HepG2 (cell line): ENCODE measurements at regions not wholly inside any gene's neighbourhood (a gene's known extent, or its start where the extent isn't known, plus 50 kb on each side); places are given as distances from the start of the nearest gene placed in this dataset.
A peak's percentile ranks its signal among the peaks of the same experiment; 100 is the strongest.

Source experiments
- ATAC-seq: fragments of 200-7000 bp; cut with Tn5 transposase; 3 replicates; pipeline ENCODE4 v1.9.1; 2020; ENCODE audit warnings: mild to moderate bottlenecking, moderate library complexity
- BruUV-seq: library from RNA; stranded (reverse); fragments of 400-500 nt; replicated peaks from 2 replicates; lab custom pipeline; 2021; lab: Mats Ljungman, UMichigan
- CTCF ChIA-PET: fragments of 300-600 bp; formaldehyde crosslinking; extraction: SDS; loops from one replicate; lab custom pipeline; 2021; ENCODE audit warnings: low total read pairs, inconsistent platforms, low intra/inter-chr PET ratio; lab: Yijun Ruan, JAX
- POLR2A ChIA-PET: fragments of 350-600 bp; sonication (Branson Sonifier 250); formaldehyde crosslinking; loops from one replicate; lab custom pipeline; 2020; ENCODE audit warnings: antibody characterized with exemption, inconsistent platforms; lab: Yijun Ruan, JAX
- DNase-seq: peaks from one replicate; pipeline ENCODE4 v3.0.0-alpha.2; 2015; ENCODE audit warnings: low spot score
- FAIRE-seq: peaks from 3 replicates; lab custom pipeline; 2011; peaks lifted over from hg19 to GRCh38; lab: Jason Lieb, UNC
- H2AFZ ChIP-seq: one replicate; pipeline ENCODE4 v1.6.1; 2011; ENCODE audit warnings: low read length, inconsistent platforms
- H3K27ac ChIP-seq: fragments of 300-600 bp; 3 replicates; pipeline ENCODE4 v1.8.0; 2011; ENCODE audit warnings: mixed run types, mild to moderate bottlenecking, mixed read lengths, low read length, inconsistent platforms; ENCODE audit not compliant: insufficient read depth; ENCODE audit errors: extremely low read length
- H3K27me3 ChIP-seq, 2 experiments: fragments of 200-600 bp in 1 of 2; 2 replicates in 1 of 2; 3 replicates in 1 of 2; pipeline versions ENCODE4 v1.6.0 to v1.8.0; 2011; ENCODE audit warnings: low read length in 2 of 2, mild to moderate bottlenecking in 2 of 2, moderate library complexity in 2 of 2, inconsistent platforms in 1 of 2; ENCODE audit not compliant: insufficient read depth in 2 of 2, control insufficient read depth in 1 of 2
- H3K36me3 ChIP-seq, 2 experiments: fragments of 200-600 bp in 1 of 2; replicated peaks in 1 of 2; 2 replicates in 1 of 2; 3 replicates in 1 of 2; pipeline versions ENCODE4 v1.5.1 to v1.8.0; 2011; ENCODE audit warnings: low read length in 2 of 2, inconsistent platforms in 1 of 2; ENCODE audit not compliant: insufficient read depth in 2 of 2, control insufficient read depth in 1 of 2
- H3K4me1 ChIP-seq: 2 replicates; pipeline ENCODE4 v1.5.1; 2012; ENCODE audit warnings: low read length, inconsistent platforms; ENCODE audit not compliant: insufficient read depth
- H3K4me2 ChIP-seq: 2 replicates; pipeline ENCODE4 v1.6.0; 2011; ENCODE audit warnings: low read depth, low read length, inconsistent platforms
- H3K4me3 ChIP-seq, 3 experiments: fragments of 200-600 bp in 1 of 3; sonication (generic), shearing (Covaris generic) in 1 of 3; replicated peaks in 1 of 3; 2 replicates each; pipeline ENCODE4 v1.5.1; 2011 to 2016; ENCODE audit warnings: low read length in 3 of 3, inconsistent platforms in 2 of 3, low read depth in 2 of 3, mild to moderate bottlenecking in 2 of 3, control low read depth in 1 of 3, mixed read lengths in 1 of 3; ENCODE audit not compliant: insufficient read depth in 1 of 3
- H3K79me2 ChIP-seq: one replicate; pipeline ENCODE4 v1.6.1; 2011; ENCODE audit warnings: low read length, inconsistent platforms; ENCODE audit not compliant: insufficient read depth
- H3K9ac ChIP-seq: 2 replicates; pipeline ENCODE4 v1.6.0; 2011; ENCODE audit warnings: mild to moderate bottlenecking, low read depth, low read length, inconsistent platforms; ENCODE audit not compliant: insufficient read depth
- H3K9me3 ChIP-seq: 2 replicates; pipeline ENCODE4 v1.5.1; 2012; ENCODE audit warnings: mild to moderate bottlenecking, low read length
- H4K20me1 ChIP-seq: 2 replicates; pipeline ENCODE4 v1.6.0; 2011; ENCODE audit warnings: inconsistent platforms, mild to moderate bottlenecking, low read length, moderate library complexity; ENCODE audit not compliant: insufficient read depth
- AFF4 ChIP-seq: sonication (generic); formaldehyde crosslinking; IDR thresholded peaks from 2 replicates; pipeline ENCODE4 v1.4.0; 2020; ENCODE audit warnings: missing genetic modification reagents
- ATF6 ChIP-seq: sonication (generic); formaldehyde crosslinking; conservative IDR thresholded peaks from 2 replicates; pipeline ENCODE4 v1.4.0; 2020; ENCODE audit warnings: missing genetic modification reagents
- FOSL2 ChIP-seq: sonication (generic); formaldehyde crosslinking; IDR thresholded peaks from 2 replicates; pipeline ENCODE4 v1.4.0; 2020; ENCODE audit warnings: missing genetic modification reagents
- TRIM24 ChIP-seq: sonication (generic); formaldehyde crosslinking; IDR thresholded peaks from 2 replicates; pipeline ENCODE4 v1.8.0; 2022; ENCODE audit warnings: mild to moderate bottlenecking, missing genetic modification reagents
- ZNF160 ChIP-seq: sonication (generic); formaldehyde crosslinking; IDR thresholded peaks from 2 replicates; pipeline ENCODE4 v1.8.0; 2022; ENCODE audit warnings: mild to moderate bottlenecking, inconsistent platforms, missing genetic modification reagents
- ZNF644 ChIP-seq: IDR thresholded peaks from 2 replicates; pipeline ENCODE4 v1.6.1; 2016; ENCODE audit warnings: low read depth
- WGBS: methylation state at CpG from one replicate; pipeline ENCODE4 v1.1.6; 2017; ENCODE audit warnings: low lambda C conversion rate; 5-methylcytosine and 5-hydroxymethylcytosine counted together
- in situ Hi-C: cut with HindIII; loops from 2 replicates; pipeline ENCODE4 v1.10.0; 2017; ENCODE audit warnings: low pct_unique_long_range_greater_than_20kb; ENCODE audit not compliant: extremely low pct_ligation_motif_present
- intact Hi-C: fragments of 100-400 bp; cut with micrococcal nuclease; formaldehyde crosslinking; loops from one replicate; pipeline ENCODE4 v1.10.0; 2022; ENCODE audit not compliant: unreplicated experiment

GRCh38 chr6:66897576-66897975 is 1190.5 kb upstream of the EYS start (continued):
- TF ChIP-seq AFF4 (no peak), ATF6 (CRISPR knock-in tag) (no peak), ZNF644 (0 out of 2 replicates have a peak, but pooled peaks have one; percentile 19), ZNF160 (CRISPR knock-in tag) (no peak)

- BruUV-seq = no TSS peak
- TF ChIP-seq TRIM24 (CRISPR knock-in tag) = no peak
- TF ChIP-seq FOSL2 = peak; percentile 84
- TF ChIP-seq, all 625 proteins: peak for 1
- 0% methylated on average over 5 of the region's 5 CpGs for WGBS
- Histone ChIP-seq H3K4me2 (no peak overlapping the region), H3K36me3 (no peaks in the 10 kb centered on the region), H3K9ac (no peak overlapping the region), H3K27ac (no peak overlapping the region), H3K79me2 (no peaks in the 10 kb centered on the region), H4K20me1 (no peaks in the 10 kb centered on the region), H3K4me3 (no peak overlapping the region), H3K9me3 (peaks cover 29% of the 10 kb centered on the region), H2AFZ (no peak overlapping the region), H3K4me1 (no peaks in the 10 kb centered on the region), H3K27me3 (no peaks in the 10 kb centered on the region)
- ATAC-seq = no peak
- FAIRE-seq = no peak
- ChIA-PET CTCF (no interaction called here), POLR2A (no interaction called here)
- in situ Hi-C loops (no loop called here), intact Hi-C loops (no loop called here)
- peak; percentile 5 for DNase-seq
These were observed 1189.4 kb upstream of the EYS start for GRCh38 chr6:66896415-66896814.
